ENCODE measurements at regions not wholly inside any gene's neighbourhood (a gene's known extent, or its start where the extent isn't known, plus 50 kb on each side); places are given as distances from the start of the nearest gene placed in this dataset.
"Not testable (repeated sequence)": the region's sequence is repeated elsewhere in the genome, so short reads cannot be mapped to it uniquely, and the experiment has no call there.

GRCh38 chr10:23951841-23952240, 257.1 kb upstream of the KIAA1217 start:
- DNase-seq (ENCODE audit: low read depth, low spot score) = no peak

GRCh38 chr10:23955456-23956225, 253.3 kb upstream of the KIAA1217 start:
- DNase-seq (ENCODE audit: low read depth, low spot score) = no peak

GRCh38 chr10:23965123-23965522, 243.8 kb upstream of the KIAA1217 start:
- DNase-seq (ENCODE audit: low read depth, low spot score) = no peak

GRCh38 chr10:23965880-23966279, 243.1 kb upstream of the KIAA1217 start:
- DNase-seq (ENCODE audit: low read depth, low spot score) = no peak

GRCh38 chr10:23966504-23967051, 242.4 kb upstream of the KIAA1217 start:
- DNase-seq (ENCODE audit: low read depth, low spot score) = no peak

GRCh38 chr10:23968301-23968700, 240.6 kb upstream of the KIAA1217 start:
- no peak for DNase-seq (ENCODE audit: low read depth, low spot score)

- no peak for DNase-seq (ENCODE audit: low read depth, low spot score)
Observed at GRCh38 chr10:23974746-23975272, 234.1 kb upstream of the KIAA1217 start.

GRCh38 chr10:23975431-23975830, 233.5 kb upstream of the KIAA1217 start:
- DNase-seq (ENCODE audit: low read depth, low spot score) = no peak

GRCh38 chr10:23976275-23976674, 232.7 kb upstream of the KIAA1217 start:
- DNase-seq (ENCODE audit: low read depth, low spot score) = no peak

GRCh38 chr10:23978317-23978716, 230.6 kb upstream of the KIAA1217 start:
- no peak for DNase-seq (ENCODE audit: low read depth, low spot score)

GRCh38 chr10:23980094-23980493, 228.8 kb upstream of the KIAA1217 start:
- DNase-seq (ENCODE audit: low read depth, low spot score) = no peak

- no peak for DNase-seq (ENCODE audit: low read depth, low spot score)
Observed at GRCh38 chr10:23981520-23982309, 227.2 kb upstream of the KIAA1217 start.

GRCh38 chr10:23984405-23984804, 224.5 kb upstream of the KIAA1217 start:
- not testable (repeated sequence) for DNase-seq (ENCODE audit: low read depth, low spot score)

GRCh38 chr10:23988006-23988405, 220.9 kb upstream of the KIAA1217 start:
- no peak for DNase-seq (ENCODE audit: low read depth, low spot score)

GRCh38 chr10:23994459-23995046, 214.4 kb upstream of the KIAA1217 start:
- no peak for DNase-seq (ENCODE audit: low read depth, low spot score)

- DNase-seq (ENCODE audit: low read depth, low spot score) = no peak
Observed at GRCh38 chr10:23999445-23999844, 209.5 kb upstream of the KIAA1217 start.

GRCh38 chr10:24000271-24000813, 208.6 kb upstream of the KIAA1217 start:
- DNase-seq (ENCODE audit: low read depth, low spot score) = no peak

GRCh38 chr10:24006741-24007140, 202.2 kb upstream of the KIAA1217 start:
- DNase-seq (ENCODE audit: low read depth, low spot score) = no peak

GRCh38 chr10:24007359-24007758, 201.6 kb upstream of the KIAA1217 start:
- DNase-seq (ENCODE audit: low read depth, low spot score) = no peak

GRCh38 chr10:24008164-24009091, 200.5 kb upstream of the KIAA1217 start:
- no peak for DNase-seq (ENCODE audit: low read depth, low spot score)

GRCh38 chr10:24009115-24009514, 199.8 kb upstream of the KIAA1217 start:
- no peak for DNase-seq (ENCODE audit: low read depth, low spot score)

All from iPS DF 19.7 (cell line).